ENCODE measurements at regions not wholly inside any gene's neighbourhood (a gene's known extent, or its start where the extent isn't known, plus 50 kb on each side); places are given as distances from the start of the nearest gene placed in this dataset.

DNA sequence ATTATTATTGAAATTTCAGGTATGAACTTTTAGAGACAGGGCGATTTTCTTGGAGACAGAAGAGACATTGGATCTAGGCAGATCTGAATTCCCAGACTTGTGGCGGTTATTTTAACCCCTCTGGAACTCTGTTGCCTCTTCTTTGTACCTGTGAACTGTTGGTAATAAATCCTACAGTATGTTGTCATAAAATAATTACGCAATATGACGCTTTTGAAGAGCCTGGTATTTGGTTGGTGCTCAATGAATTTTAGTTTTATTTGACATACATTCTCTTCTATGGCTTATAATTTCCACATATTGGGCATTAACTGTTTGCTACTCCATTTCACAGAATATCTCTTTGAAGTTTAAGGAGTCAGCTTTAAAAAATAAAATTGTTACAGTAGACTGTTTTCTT is 1496.1 kb upstream of the IGFBP7 start (continued):
- TF ChIP-seq ZNF70 (CRISPR knock-in tag; IDR thresholded peaks at IDR 0.05) (no peak), ISL1 (CRISPR knock-in tag; IDR thresholded peaks at IDR 0.05) (no peak), ZFP3 (CRISPR knock-in tag; IDR thresholded peaks at IDR 0.05) (no peak), RARB (CRISPR knock-in tag; IDR thresholded peaks at IDR 0.05) (no peak)
- TF ChIP-seq, protein P1, sequence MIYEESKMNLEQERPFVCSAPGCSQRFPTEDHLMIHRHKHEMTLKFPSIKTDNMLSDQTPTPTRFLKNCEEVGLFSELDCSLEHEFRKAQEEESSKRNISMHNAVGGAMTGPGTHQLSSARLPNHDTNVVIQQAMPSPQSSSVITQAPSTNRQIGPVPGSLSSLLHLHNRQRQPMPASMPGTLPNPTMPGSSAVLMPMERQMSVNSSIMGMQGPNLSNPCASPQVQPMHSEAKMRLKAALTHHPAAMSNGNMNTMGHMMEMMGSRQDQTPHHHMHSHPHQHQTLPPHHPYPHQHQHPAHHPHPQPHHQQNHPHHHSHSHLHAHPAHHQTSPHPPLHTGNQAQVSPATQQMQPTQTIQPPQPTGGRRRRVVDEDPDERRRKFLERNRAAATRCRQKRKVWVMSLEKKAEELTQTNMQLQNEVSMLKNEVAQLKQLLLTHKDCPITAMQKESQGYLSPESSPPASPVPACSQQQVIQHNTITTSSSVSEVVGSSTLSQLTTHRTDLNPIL (CRISPR knock-in tag; IDR thresholded peaks at IDR 0.05; ENCODE audit: low read depth) = no peak

DNA sequence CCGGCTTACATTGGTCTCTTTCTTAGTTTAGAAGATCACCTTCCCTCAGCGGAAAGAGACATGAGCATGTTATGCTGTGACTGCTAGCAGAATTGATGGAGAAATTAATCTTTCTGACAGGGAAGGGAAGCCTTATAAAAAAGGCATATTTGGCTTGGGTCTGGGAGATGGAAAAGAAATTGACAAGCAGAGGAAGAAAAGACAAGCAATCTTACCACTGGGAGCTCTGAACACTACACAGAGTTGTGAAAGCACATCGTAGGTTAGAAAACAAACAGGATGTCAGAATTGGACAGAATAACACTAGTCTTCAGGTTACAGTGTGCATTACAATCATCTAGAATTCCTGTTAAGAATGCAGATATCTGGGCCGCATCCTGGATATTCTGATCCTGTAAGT is 1493.8 kb upstream of the IGFBP7 start:
- no peak for ATAC-seq
- TF ChIP-seq ZFP30 (CRISPR knock-in tag; IDR thresholded peaks at IDR 0.05) (no peak), ZNF565 (CRISPR knock-in tag; conservative IDR thresholded peaks at IDR 0.05; ENCODE audit: low read depth) (no peak), BACH2 (CRISPR knock-in tag; IDR thresholded peaks at IDR 0.05; ENCODE audit: borderline replicate concordance) (no peak), SNAI2 (CRISPR knock-in tag; IDR thresholded peaks at IDR 0.05) (no peak), ZNF70 (CRISPR knock-in tag; IDR thresholded peaks at IDR 0.05) (no peak), CSDC2 (CRISPR knock-in tag; IDR thresholded peaks at IDR 0.05) (no peak), ISL1 (CRISPR knock-in tag; IDR thresholded peaks at IDR 0.05) (no peak), ZNF8 (CRISPR knock-in tag; IDR thresholded peaks at IDR 0.05) (no peak), TOX (CRISPR knock-in tag; IDR thresholded peaks at IDR 0.05; ENCODE audit: borderline replicate concordance) (no peak), RARB (CRISPR knock-in tag; IDR thresholded peaks at IDR 0.05) (no peak)
- TF ChIP-seq, protein P2, sequence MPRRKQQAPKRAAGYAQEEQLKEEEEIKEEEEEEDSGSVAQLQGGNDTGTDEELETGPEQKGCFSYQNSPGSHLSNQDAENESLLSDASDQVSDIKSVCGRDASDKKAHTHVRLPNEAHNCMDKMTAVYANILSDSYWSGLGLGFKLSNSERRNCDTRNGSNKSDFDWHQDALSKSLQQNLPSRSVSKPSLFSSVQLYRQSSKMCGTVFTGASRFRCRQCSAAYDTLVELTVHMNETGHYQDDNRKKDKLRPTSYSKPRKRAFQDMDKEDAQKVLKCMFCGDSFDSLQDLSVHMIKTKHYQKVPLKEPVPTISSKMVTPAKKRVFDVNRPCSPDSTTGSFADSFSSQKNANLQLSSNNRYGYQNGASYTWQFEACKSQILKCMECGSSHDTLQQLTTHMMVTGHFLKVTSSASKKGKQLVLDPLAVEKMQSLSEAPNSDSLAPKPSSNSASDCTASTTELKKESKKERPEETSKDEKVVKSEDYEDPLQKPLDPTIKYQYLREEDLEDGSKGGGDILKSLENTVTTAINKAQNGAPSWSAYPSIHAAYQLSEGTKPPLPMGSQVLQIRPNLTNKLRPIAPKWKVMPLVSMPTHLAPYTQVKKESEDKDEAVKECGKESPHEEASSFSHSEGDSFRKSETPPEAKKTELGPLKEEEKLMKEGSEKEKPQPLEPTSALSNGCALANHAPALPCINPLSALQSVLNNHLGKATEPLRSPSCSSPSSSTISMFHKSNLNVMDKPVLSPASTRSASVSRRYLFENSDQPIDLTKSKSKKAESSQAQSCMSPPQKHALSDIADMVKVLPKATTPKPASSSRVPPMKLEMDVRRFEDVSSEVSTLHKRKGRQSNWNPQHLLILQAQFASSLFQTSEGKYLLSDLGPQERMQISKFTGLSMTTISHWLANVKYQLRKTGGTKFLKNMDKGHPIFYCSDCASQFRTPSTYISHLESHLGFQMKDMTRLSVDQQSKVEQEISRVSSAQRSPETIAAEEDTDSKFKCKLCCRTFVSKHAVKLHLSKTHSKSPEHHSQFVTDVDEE (CRISPR knock-in tag; IDR thresholded peaks at IDR 0.05) = no peak
- TF ChIP-seq, protein P3, sequence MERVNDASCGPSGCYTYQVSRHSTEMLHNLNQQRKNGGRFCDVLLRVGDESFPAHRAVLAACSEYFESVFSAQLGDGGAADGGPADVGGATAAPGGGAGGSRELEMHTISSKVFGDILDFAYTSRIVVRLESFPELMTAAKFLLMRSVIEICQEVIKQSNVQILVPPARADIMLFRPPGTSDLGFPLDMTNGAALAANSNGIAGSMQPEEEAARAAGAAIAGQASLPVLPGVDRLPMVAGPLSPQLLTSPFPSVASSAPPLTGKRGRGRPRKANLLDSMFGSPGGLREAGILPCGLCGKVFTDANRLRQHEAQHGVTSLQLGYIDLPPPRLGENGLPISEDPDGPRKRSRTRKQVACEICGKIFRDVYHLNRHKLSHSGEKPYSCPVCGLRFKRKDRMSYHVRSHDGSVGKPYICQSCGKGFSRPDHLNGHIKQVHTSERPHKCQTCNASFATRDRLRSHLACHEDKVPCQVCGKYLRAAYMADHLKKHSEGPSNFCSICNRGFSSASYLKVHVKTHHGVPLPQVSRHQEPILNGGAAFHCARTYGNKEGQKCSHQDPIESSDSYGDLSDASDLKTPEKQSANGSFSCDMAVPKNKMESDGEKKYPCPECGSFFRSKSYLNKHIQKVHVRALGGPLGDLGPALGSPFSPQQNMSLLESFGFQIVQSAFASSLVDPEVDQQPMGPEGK (CRISPR knock-in tag; IDR thresholded peaks at IDR 0.05; ENCODE audit: borderline replicate concordance) = no peak

DNA sequence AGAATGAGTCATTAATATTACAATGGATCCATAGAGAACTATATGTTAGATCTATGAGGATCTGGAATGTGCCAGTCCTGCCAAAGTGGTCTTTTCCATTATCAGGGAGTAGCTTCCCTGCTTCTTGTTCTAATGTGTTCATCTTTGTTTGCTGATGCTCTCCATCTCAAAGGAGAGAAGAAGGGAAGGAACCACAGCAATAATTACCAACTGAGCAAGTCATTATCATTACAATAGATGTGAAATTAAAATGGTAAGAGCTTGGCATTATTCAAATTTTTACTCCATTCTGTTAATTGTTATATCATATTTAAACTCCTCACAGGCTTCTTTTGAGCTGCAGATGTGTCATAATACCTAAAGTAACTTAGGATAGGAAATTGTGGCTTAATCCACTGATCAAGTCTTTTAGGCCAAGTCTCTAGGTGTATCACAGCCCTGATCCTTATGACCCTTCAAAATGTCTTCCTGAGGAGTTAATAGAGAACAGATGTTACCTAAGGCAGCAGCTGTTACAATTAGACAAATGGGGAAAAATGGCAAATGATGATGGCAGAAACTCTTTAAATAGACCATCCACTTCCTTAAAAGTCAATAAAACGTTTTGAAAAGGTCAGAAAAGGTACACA is 1492.7 kb upstream of the IGFBP7 start:
- ATAC-seq = no peak

DNA sequence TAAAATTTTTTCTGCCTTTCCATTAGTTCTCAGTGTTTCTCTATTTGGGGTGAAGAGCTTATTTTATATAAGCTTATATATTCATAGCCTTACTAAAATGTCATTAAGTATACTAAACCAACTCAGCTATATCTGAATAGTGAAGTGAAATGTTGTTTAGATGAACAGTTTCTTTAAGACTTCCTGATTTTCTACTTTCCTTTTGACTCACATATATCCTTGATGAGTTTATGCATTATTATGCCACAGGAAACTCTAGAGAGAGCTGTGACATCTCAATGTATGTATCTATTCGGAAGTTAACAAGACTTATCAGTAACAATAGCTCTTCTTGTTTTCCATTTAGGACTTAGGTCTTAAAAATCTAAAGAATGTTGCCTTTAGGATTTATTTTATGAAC is 1491.8 kb upstream of the IGFBP7 start:
- no peak for TF ChIP-seq ZNF565 (CRISPR knock-in tag; conservative IDR thresholded peaks at IDR 0.05; ENCODE audit: low read depth)
- TF ChIP-seq BACH2 (CRISPR knock-in tag; IDR thresholded peaks at IDR 0.05; ENCODE audit: borderline replicate concordance) = no peak
- TF ChIP-seq, protein P4, sequence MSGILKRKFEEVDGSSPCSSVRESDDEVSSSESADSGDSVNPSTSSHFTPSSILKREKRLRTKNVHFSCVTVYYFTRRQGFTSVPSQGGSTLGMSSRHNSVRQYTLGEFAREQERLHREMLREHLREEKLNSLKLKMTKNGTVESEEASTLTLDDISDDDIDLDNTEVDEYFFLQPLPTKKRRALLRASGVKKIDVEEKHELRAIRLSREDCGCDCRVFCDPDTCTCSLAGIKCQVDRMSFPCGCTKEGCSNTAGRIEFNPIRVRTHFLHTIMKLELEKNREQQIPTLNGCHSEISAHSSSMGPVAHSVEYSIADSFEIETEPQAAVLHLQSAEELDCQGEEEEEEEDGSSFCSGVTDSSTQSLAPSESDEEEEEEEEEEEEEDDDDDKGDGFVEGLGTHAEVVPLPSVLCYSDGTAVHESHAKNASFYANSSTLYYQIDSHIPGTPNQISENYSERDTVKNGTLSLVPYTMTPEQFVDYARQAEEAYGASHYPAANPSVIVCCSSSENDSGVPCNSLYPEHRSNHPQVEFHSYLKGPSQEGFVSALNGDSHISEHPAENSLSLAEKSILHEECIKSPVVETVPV (CRISPR knock-in tag; IDR thresholded peaks at IDR 0.05) = no peak
- no peak for TF ChIP-seq PPARA (CRISPR knock-in tag; IDR thresholded peaks at IDR 0.05; ENCODE audit: borderline replicate concordance)
- TF ChIP-seq RARB (CRISPR knock-in tag; IDR thresholded peaks at IDR 0.05) = no peak
- TF ChIP-seq, protein P2 (CRISPR knock-in tag; IDR thresholded peaks at IDR 0.05) = no peak
- TF ChIP-seq, protein P5, sequence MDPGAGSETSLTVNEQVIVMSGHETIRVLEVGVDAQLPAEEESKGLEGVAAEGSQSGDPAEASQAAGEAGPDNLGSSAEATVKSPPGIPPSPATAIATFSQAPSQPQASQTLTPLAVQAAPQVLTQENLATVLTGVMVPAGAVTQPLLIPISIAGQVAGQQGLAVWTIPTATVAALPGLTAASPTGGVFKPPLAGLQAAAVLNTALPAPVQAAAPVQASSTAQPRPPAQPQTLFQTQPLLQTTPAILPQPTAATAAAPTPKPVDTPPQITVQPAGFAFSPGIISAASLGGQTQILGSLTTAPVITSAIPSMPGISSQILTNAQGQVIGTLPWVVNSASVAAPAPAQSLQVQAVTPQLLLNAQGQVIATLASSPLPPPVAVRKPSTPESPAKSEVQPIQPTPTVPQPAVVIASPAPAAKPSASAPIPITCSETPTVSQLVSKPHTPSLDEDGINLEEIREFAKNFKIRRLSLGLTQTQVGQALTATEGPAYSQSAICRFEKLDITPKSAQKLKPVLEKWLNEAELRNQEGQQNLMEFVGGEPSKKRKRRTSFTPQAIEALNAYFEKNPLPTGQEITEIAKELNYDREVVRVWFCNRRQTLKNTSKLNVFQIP (CRISPR knock-in tag; IDR thresholded peaks at IDR 0.05; ENCODE audit: borderline replicate concordance, low read depth) = no peak
- no peak for TF ChIP-seq OSR1 (CRISPR knock-in tag; IDR thresholded peaks at IDR 0.05)
- no peak for TF ChIP-seq ZFP30 (CRISPR knock-in tag; IDR thresholded peaks at IDR 0.05)
- ATAC-seq = no peak

More for the DNA sequence above, 1492.7 kb upstream of the IGFBP7 start:
- TF ChIP-seq OSR1 (CRISPR knock-in tag; IDR thresholded peaks at IDR 0.05) (no peak), ISL1 (CRISPR knock-in tag; IDR thresholded peaks at IDR 0.05) (no peak), PPARA (CRISPR knock-in tag; IDR thresholded peaks at IDR 0.05; ENCODE audit: borderline replicate concordance) (no peak), GLIS3 (CRISPR knock-in tag; IDR thresholded peaks at IDR 0.05) (no peak), BACH2 (CRISPR knock-in tag; IDR thresholded peaks at IDR 0.05; ENCODE audit: borderline replicate concordance) (no peak), ARNTL (CRISPR knock-in tag; IDR thresholded peaks at IDR 0.05; ENCODE audit: borderline replicate concordance, low read depth) (no peak), ZNF8 (CRISPR knock-in tag; IDR thresholded peaks at IDR 0.05) (no peak)
- TF ChIP-seq, protein P1 (CRISPR knock-in tag; IDR thresholded peaks at IDR 0.05; ENCODE audit: low read depth) = no peak

Data from SK-N-SH treated with all-trans-retinoic acid at 6 μM for 48 hours (cell line).